HUDEP-2 (cell line): ENCODE measurements at regions not wholly inside any gene's neighbourhood (a gene's known extent, or its start where the extent isn't known, plus 50 kb on each side); places are given as distances from the start of the nearest gene placed in this dataset.

Experiments used
- DNase-seq, 76 experiments: peaks; one replicate each; lab custom pipeline; 2025; ENCODE audit not compliant: unreplicated experiment in 76 of 76; lab: John Stamatoyannopoulos, UW

GRCh38 chr2:8480915-8481314, 200.9 kb upstream of the ID2 start:
- no peak for DNase-seq

- DNase-seq, result no peak
Observed at GRCh38 chr2:8481463-8482009, 200.3 kb upstream of the ID2 start.

- DNase-seq, result no peak
Observed at GRCh38 chr2:8482432-8482831, 199.4 kb upstream of the ID2 start.

GRCh38 chr2:8484502-8485283, 197.2 kb upstream of the ID2 start:
- DNase-seq, result no peak

- DNase-seq, result no peak
Observed at GRCh38 chr2:8485736-8486135, 196.1 kb upstream of the ID2 start.

GRCh38 chr2:8486141-8486540, 195.7 kb upstream of the ID2 start:
- DNase-seq, result no peak

GRCh38 chr2:8487461-8487932, 194.4 kb upstream of the ID2 start:
- no peak for DNase-seq

- DNase-seq, result no peak
Observed at GRCh38 chr2:8488001-8488738, 193.7 kb upstream of the ID2 start.

GRCh38 chr2:8489221-8489620, 192.6 kb upstream of the ID2 start:
- DNase-seq, result no peak

- DNase-seq, result no peak
Observed at GRCh38 chr2:8489751-8490150, 192.1 kb upstream of the ID2 start.

GRCh38 chr2:8490166-8490721, 191.6 kb upstream of the ID2 start:
- DNase-seq, result no peak

- no peak for DNase-seq
Observed at GRCh38 chr2:8491296-8492027, 190.4 kb upstream of the ID2 start.

GRCh38 chr2:8494151-8494550, 187.7 kb upstream of the ID2 start:
- no peak for DNase-seq

GRCh38 chr2:8494589-8494988, 187.3 kb upstream of the ID2 start:
- no peak for DNase-seq

- DNase-seq, result no peak
Observed at GRCh38 chr2:8495189-8495989, 186.5 kb upstream of the ID2 start.

- DNase-seq, result no peak
Observed at GRCh38 chr2:8496079-8496478, 185.8 kb upstream of the ID2 start.

- DNase-seq, result no peak
Observed at GRCh38 chr2:8496617-8497016, 185.2 kb upstream of the ID2 start.

- DNase-seq, result no peak
Observed at GRCh38 chr2:8498994-8499393, 182.9 kb upstream of the ID2 start.

GRCh38 chr2:8500124-8501054, 181.5 kb upstream of the ID2 start:
- no peak for DNase-seq
